Coronary artery (tissue), 2 donors: ENCODE measurements at regions not wholly inside any gene's neighbourhood (a gene's known extent, or its start where the extent isn't known, plus 50 kb on each side); places are given as distances from the start of the nearest gene placed in this dataset.

Experiments used
- DNase-seq: peaks from one replicate; pipeline ENCODE4 v3.0.0-alpha.2; 2017; ENCODE audit warnings: low spot score
- H3K27ac ChIP-seq, 2 donors: fragments of 200-600 bp; sonication (generic); one replicate each; pipeline ENCODE4 v1.5.1; 2016 to 2019
- H3K4me3 ChIP-seq: fragments of 200-600 bp; sonication (generic); 2 replicates; pipeline ENCODE4 v1.5.1; 2016; ENCODE audit warnings: mild to moderate bottlenecking, moderate library complexity
- CTCF ChIP-seq: fragments of 200-600 bp; sonication (generic); IDR thresholded peaks from one replicate; pipeline ENCODE4 v1.5.1; 2019; ENCODE audit warnings: antibody characterized with exemption

GRCh38 chr5:122586351-122586750 lies 188.5 kb upstream of the SNX2 start:
- H3K27ac ChIP-seq = no peak overlapping the region
- TF ChIP-seq CTCF = no peak
- H3K4me3 ChIP-seq = no peak overlapping the region
- DNase-seq = no peak

DNA sequence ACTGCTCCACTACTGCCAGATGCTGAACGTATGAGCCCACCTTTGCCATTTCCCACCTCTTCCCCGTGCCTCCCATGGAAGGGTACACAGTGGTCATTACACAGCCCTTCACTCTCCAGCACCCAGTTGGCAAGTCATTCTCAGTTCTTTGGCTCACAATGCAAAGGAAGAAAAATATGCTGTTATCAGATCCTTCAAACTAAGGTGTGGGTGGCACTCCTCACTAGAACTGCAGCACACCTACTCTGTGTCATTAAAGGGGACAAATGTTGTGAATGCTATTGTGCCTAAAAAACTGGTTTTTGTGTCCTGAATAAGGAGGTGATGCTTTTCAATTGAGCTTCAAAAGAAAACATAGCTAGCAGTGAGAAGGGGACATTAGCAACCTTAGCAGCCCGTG lies 183.1 kb upstream of the SNX2 start:
- Histone ChIP-seq H3K4me3 (no peak overlapping the region), H3K27ac (no peak overlapping the region)
- no peak for DNase-seq
- TF ChIP-seq CTCF = no peak

- Histone ChIP-seq H3K4me3 (no peak overlapping the region), H3K27ac (no peak overlapping the region)
- TF ChIP-seq CTCF = no peak
- DNase-seq = no peak
These were observed 175.9 kb upstream of the SNX2 start for GRCh38 chr5:122599000-122599399.

GRCh38 chr5:122600924-122601323 lies 174.0 kb upstream of the SNX2 start:
- DNase-seq = no peak
- no peak overlapping the region for H3K27ac ChIP-seq
- no peak for TF ChIP-seq CTCF
- no peak overlapping the region for H3K4me3 ChIP-seq

- DNase-seq = no peak
- H3K27ac ChIP-seq = no peak overlapping the region
- TF ChIP-seq CTCF = no peak
- no peak overlapping the region for H3K4me3 ChIP-seq
These were observed 172.2 kb upstream of the SNX2 start for GRCh38 chr5:122602700-122603099.

- H3K27ac ChIP-seq = no peak overlapping the region
- no peak for TF ChIP-seq CTCF
- DNase-seq = no peak
- no peak overlapping the region for H3K4me3 ChIP-seq
These were observed 169.6 kb upstream of the SNX2 start for GRCh38 chr5:122605236-122605635.

DNA sequence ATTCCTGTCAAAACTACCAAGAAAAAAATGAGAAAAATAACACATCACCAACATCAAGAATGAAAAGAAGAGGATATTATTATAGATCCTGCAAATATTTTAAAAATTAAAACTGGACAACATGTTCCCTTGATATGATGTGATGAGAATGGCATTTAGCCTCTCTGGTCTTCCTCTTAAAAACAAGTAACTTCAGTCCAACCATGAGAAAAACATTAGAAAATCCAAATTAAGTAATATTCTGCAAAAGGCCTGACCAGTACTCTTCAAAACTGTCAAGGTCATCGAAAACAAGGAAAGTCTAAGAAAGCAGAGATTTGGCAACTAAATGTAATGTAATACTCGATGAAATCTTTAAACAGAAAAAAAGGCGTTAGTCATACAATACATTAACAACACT lies 167.1 kb upstream of the SNX2 start:
- DNase-seq = no peak
- no peak overlapping the region for H3K4me3 ChIP-seq
- H3K27ac ChIP-seq = no peak overlapping the region
- TF ChIP-seq CTCF = no peak
